PC-3 (cell line): ENCODE measurements at regions not wholly inside any gene's neighbourhood (a gene's known extent, or its start where the extent isn't known, plus 50 kb on each side); places are given as distances from the start of the nearest gene placed in this dataset.
A peak's percentile ranks its signal among the peaks of the same experiment; 100 is the strongest.

Source experiments
- ATAC-seq: fragments of 200-7000 bp; cut with Tn5 transposase; 2 replicates; pipeline ENCODE4 v1.9.1; 2020; ENCODE audit warnings: mild to moderate bottlenecking, moderate library complexity
- BruUV-seq: library from RNA; stranded (reverse); fragments of 400-500 nt; replicated peaks from 2 replicates; lab custom pipeline; 2021; lab: Mats Ljungman, UMichigan
- CTCF ChIA-PET: fragments of 300-600 bp; sonication (Branson Sonifier 250); formaldehyde crosslinking; loops from one replicate; lab custom pipeline; 2022; ENCODE audit warnings: antibody characterized with exemption; lab: Charles Lee
- POLR2A ChIA-PET: fragments of 300-600 bp; sonication (Branson Sonifier 250); formaldehyde crosslinking; loops from one replicate; lab custom pipeline; 2022; ENCODE audit warnings: antibody characterized with exemption; ENCODE audit not compliant: unreplicated experiment; lab: Charles Lee
- DNase-seq: peaks from one replicate; pipeline ENCODE4 v3.0.0-alpha.2; 2015
- H2AFZ ChIP-seq: fragments of 300-600 bp; sonication (generic); 2 replicates; pipeline ENCODE4 v1.6.0; 2016; ENCODE audit warnings: antibody characterized with exemption, low read length
- H3F3A ChIP-seq: fragments of 300-600 bp; sonication (generic); one replicate; pipeline ENCODE4 v1.6.0; 2017; ENCODE audit warnings: antibody characterized with exemption, low read length, control low read depth, mild to moderate bottlenecking; ENCODE audit not compliant: unreplicated experiment
- H3K27ac ChIP-seq: fragments of 300-600 bp; sonication (generic); 2 replicates; pipeline ENCODE4 v1.5.1; 2016; ENCODE audit warnings: mild to moderate bottlenecking, low read length
- H3K27me3 ChIP-seq: fragments of 300-600 bp; sonication (generic); 2 replicates; pipeline ENCODE4 v1.6.1; 2016; ENCODE audit warnings: low read length, mixed read lengths
- H3K36me3 ChIP-seq: fragments of 300-600 bp; sonication (generic); 2 replicates; pipeline ENCODE4 v1.6.1; 2016; ENCODE audit warnings: low read depth, mixed run types, low read length, mixed read lengths
- H3K4me1 ChIP-seq: fragments of 300-600 bp; sonication (generic); 2 replicates; pipeline ENCODE4 v1.5.1; 2016; ENCODE audit warnings: low read length; ENCODE audit not compliant: insufficient read depth
- H3K4me2 ChIP-seq: fragments of 300-600 bp; sonication (generic); 2 replicates; pipeline ENCODE4 v1.6.0; 2016; ENCODE audit warnings: low read length
- H3K4me3 ChIP-seq: fragments of 300-600 bp; sonication (generic); 2 replicates; pipeline ENCODE4 v1.5.1; 2016; ENCODE audit warnings: mild to moderate bottlenecking, low read length, mixed read lengths
- H3K79me2 ChIP-seq: fragments of 300-600 bp; sonication (generic); 2 replicates; pipeline ENCODE4 v1.6.1; 2017; ENCODE audit warnings: low read length, mixed read lengths
- H3K9ac ChIP-seq: fragments of 300-600 bp; sonication (generic); 2 replicates; pipeline ENCODE4 v1.6.0; 2016; ENCODE audit warnings: mild to moderate bottlenecking, low read length
- H3K9me2 ChIP-seq: fragments of 300-600 bp; sonication (generic); replicated peaks from 2 replicates; pipeline ENCODE4 v1.6.1; 2016; ENCODE audit warnings: mixed run types, low read length, mixed read lengths
- H3K9me3 ChIP-seq: fragments of 300-600 bp; sonication (generic); 2 replicates; pipeline ENCODE4 v1.6.1; 2016; ENCODE audit warnings: low read length, mixed read lengths
- H4K20me1 ChIP-seq: fragments of 300-600 bp; sonication (generic); 2 replicates; pipeline ENCODE4 v1.6.1; 2016; ENCODE audit warnings: low read length, mixed read lengths
- CTCF ChIP-seq: fragments of 300-600 bp; sonication (generic); conservative IDR thresholded peaks from 2 replicates; pipeline ENCODE4 v1.5.1; 2017; ENCODE audit warnings: antibody characterized with exemption, low read depth, mild to moderate bottlenecking, low read length
- EZH2 ChIP-seq: fragments of 300-600 bp; sonication (generic); IDR thresholded peaks from one replicate; pipeline ENCODE4 v1.6.1; 2017; ENCODE audit warnings: antibody characterized with exemption, mild to moderate bottlenecking, low read length; ENCODE audit not compliant: unreplicated experiment
- EZH2phosphoT487 ChIP-seq: fragments of 300-600 bp; sonication (generic); IDR thresholded peaks from 2 replicates; pipeline ENCODE4 v1.6.1; 2018; ENCODE audit warnings: mild to moderate bottlenecking, antibody characterized with exemption, low read length, borderline replicate concordance
- intact Hi-C: fragments of 100-400 bp; cut with micrococcal nuclease; formaldehyde crosslinking; loops from 2 replicates; pipeline ENCODE4 v1.9.0; 2023

DNA sequence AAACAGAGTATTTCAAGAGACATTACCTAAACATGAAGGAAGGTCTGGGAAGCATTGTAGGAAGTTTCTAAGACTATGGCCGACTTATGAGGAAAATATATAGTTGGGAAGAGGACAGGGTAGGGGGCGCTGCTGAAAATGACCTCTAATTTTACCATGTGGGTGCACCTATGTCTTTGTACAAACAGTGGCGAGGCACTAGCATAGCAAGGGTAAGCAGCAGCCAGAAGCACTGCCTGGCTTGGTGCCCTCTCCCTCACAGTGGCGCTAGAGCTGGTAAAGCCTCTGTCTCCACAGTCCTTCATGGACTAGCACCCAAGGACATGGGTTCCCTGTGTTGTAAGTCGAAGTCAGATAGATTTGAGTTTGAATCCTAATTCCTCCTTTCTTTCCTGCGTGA, 461.2 kb downstream of the INHBA start:
- TF ChIP-seq EZH2phosphoT487 (no peak), CTCF (peak; percentile 21; the same call in 1 of the 2 replicates)
- BruUV-seq, result no TSS peak
- 0 out of 2 replicates have a peak overlapping the region, but pooled peaks have one; percentile 13 for H3K27ac ChIP-seq
- no peaks in the 10 kb centered on the region for H3K36me3 ChIP-seq
- DNase-seq, result no peak
- intact Hi-C loops, result no loop called here
- peaks cover 5% of the 10 kb centered on the region for H3F3A ChIP-seq
- no peak for ATAC-seq
- H3K9me3 ChIP-seq, result no peaks in the 10 kb centered on the region
- no peak overlapping the region for H3K9ac ChIP-seq
- no peaks in the 10 kb centered on the region for H3K9me2 ChIP-seq
- no peak overlapping the region for H3K4me3 ChIP-seq
- no peak overlapping the region for H2AFZ ChIP-seq
- H3K27me3 ChIP-seq, result no peaks in the 10 kb centered on the region
- CTCF ChIA-PET, result no interaction called here
- no peak overlapping the region for H3K4me2 ChIP-seq
- H3K79me2 ChIP-seq, result peaks cover 8% of the 10 kb centered on the region; the same call in 1 of the 2 replicates
- peaks cover 46% of the 10 kb centered on the region for H3K4me1 ChIP-seq
- no peaks in the 10 kb centered on the region for H4K20me1 ChIP-seq
- POLR2A ChIA-PET, result no interaction called here

DNA sequence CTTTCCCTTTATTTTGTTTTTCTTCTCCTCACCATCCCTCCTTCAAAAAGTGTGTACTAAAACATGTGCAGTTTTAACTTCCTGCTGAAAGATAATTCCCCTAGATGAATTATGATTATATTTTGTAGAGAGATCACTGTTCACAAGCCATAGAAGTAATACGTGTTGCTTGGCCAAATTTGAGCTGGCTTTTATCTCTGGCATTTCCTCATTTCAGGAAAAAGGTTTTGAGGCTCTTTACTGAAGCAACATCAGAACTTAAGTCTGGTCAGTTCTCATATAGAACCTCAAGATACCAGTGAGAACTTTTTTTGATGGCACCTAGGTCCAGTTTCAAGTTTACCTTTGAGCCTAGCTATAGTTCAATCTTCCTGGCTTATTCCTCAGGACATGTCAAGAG, 463.3 kb downstream of the INHBA start:
- H3K9ac ChIP-seq, result peak overlapping the region; percentile 81
- no TSS peak for BruUV-seq
- peak overlapping the region; percentile 55 for H3K4me2 ChIP-seq
- peaks cover 8% of the 10 kb centered on the region; the same call in 1 of the 2 replicates for H3K79me2 ChIP-seq
- H3K27me3 ChIP-seq, result no peaks in the 10 kb centered on the region
- no peak overlapping the region for H3K4me3 ChIP-seq
- no peak overlapping the region for H2AFZ ChIP-seq
- peaks cover 5% of the 10 kb centered on the region for H3F3A ChIP-seq
- peak overlapping the region; percentile 98 for H3K27ac ChIP-seq
- intact Hi-C loops, result no loop called here
- H3K4me1 ChIP-seq, result peaks cover 47% of the 10 kb centered on the region
- no peaks in the 10 kb centered on the region for H4K20me1 ChIP-seq
- ChIA-PET CTCF (interaction anchor here (1.0 kb wide), 1 partner anchor 465 kb away, joined by 4 read pairs; no protein-coding TSS in a partner anchor), POLR2A (interaction anchor here (0.6 kb wide), 1 partner anchor 288 kb away, joined by 4 read pairs; no protein-coding TSS in a partner anchor)
- H3K9me2 ChIP-seq, result no peaks in the 10 kb centered on the region
- H3K36me3 ChIP-seq, result no peaks in the 10 kb centered on the region
- TF ChIP-seq EZH2phosphoT487 (no peak), CTCF (no peak), EZH2 (no peak)
- ATAC-seq, result no peak
- no peaks in the 10 kb centered on the region for H3K9me3 ChIP-seq
- no peak for DNase-seq

- Histone ChIP-seq H2AFZ (no peak overlapping the region), H3K27me3 (no peaks in the 10 kb centered on the region), H3K36me3 (no peaks in the 10 kb centered on the region), H3K9me2 (no peaks in the 10 kb centered on the region), H3F3A (peaks cover 5% of the 10 kb centered on the region), H3K4me3 (no peak overlapping the region), H4K20me1 (no peaks in the 10 kb centered on the region), H3K9me3 (no peaks in the 10 kb centered on the region), H3K27ac (peak overlapping the region; percentile 98), H3K9ac (peak overlapping the region; percentile 81), H3K79me2 (peaks cover 8% of the 10 kb centered on the region; the same call in 1 of the 2 replicates), H3K4me1 (peaks cover 50% of the 10 kb centered on the region), H3K4me2 (peak overlapping the region; percentile 55)
- ATAC-seq (peak; percentile 86), DNase-seq (peak; percentile 94)
- intact Hi-C loops, result no loop called here
- no TSS peak for BruUV-seq
- ChIA-PET CTCF (interaction anchor here (1.0 kb wide), 1 partner anchor 466 kb away, joined by 4 read pairs; no protein-coding TSS in a partner anchor), POLR2A (interaction anchor here (0.6 to 0.7 kb wide), 2 partner anchors 144 to 288 kb away, joined by 4 to 8 read pairs; no protein-coding TSS in a partner anchor)
- TF ChIP-seq EZH2phosphoT487, result no peak
- no peak for TF ChIP-seq EZH2
- TF ChIP-seq CTCF, result no peak
Observed at GRCh38 chr7:41238851-41239331, 464.0 kb downstream of the INHBA start.
